ENCODE measurements at regions not wholly inside any gene's neighbourhood (a gene's known extent, or its start where the extent isn't known, plus 50 kb on each side); places are given as distances from the start of the nearest gene placed in this dataset.
"Not testable (repeated sequence)": the region's sequence is repeated elsewhere in the genome, so short reads cannot be mapped to it uniquely, and the experiment has no call there.

DNA sequence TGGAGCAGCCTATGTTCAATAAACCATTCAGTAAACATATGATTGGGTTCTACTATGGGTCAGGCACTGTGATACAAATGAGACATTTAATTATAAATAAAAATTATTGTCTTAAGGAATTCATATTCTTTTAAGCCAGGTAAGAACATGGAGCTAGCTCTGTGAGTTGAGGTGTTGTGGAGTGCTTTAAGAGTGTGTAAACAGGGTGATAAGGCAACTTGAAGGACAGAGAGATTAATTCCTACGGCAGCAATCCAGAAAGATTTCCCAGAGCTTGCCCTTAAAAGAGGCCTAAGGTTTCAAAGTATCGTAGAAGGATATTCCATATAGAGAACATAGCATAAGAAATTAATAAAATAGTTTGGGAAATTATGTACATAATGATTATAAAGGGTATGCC lies 126.4 kb upstream of the FAT3 start:
- Histone ChIP-seq H3K4me1 (ENCODE audit: control insufficient read depth, insufficient read depth, low read length) (no peaks in the 10 kb centered on the region), H3K36me3 (ENCODE audit: control insufficient read depth, insufficient read depth, low read length) (no peaks in the 10 kb centered on the region), H3K9me3 (ENCODE audit: control insufficient read depth, insufficient read depth, low read length) (no peaks in the 10 kb centered on the region), H3K4me3 (ENCODE audit: low read length) (no peak overlapping the region), H3K27me3 (ENCODE audit: control insufficient read depth, insufficient read depth, low read length) (no peaks in the 10 kb centered on the region), H3K27ac (ENCODE audit: low read length) (no peak overlapping the region)
- intact Hi-C loops (cut with micrococcal nuclease): no loop called here
- no peak for DNase-seq
- Mint-ChIP-seq H3K4me1 (no peaks in the 10 kb centered on the region), H3K27ac (no peak overlapping the region), H3K4me3 (no peak overlapping the region), H3K36me3 (no peaks in the 10 kb centered on the region), H3K9me3 (peaks cover 10 to 11% of the 10 kb centered on the region in 2 donors), H3K27me3 (ENCODE audit: low read depth in 2 of 2) (no peaks in the 10 kb centered on the region)
- WGBS (ENCODE audit: insufficient coverage): 96% methylated on average over 2 of the region's 2 CpGs
- ATAC-seq: no peak
- no peak for TF ChIP-seq CTCF (IDR thresholded peaks at IDR 0.05)

GRCh38 chr11:92087725-92088537 lies 136.7 kb upstream of the FAT3 start:
- 71% methylated on average over 5 of the region's 5 CpGs for WGBS (ENCODE audit: insufficient coverage)
- DNase-seq: no peak

GRCh38 chr11:92083123-92083522 lies 141.5 kb upstream of the FAT3 start:
- no peak for TF ChIP-seq CTCF (IDR thresholded peaks at IDR 0.05)
- no peak for ATAC-seq
- intact Hi-C loops (cut with micrococcal nuclease): no loop called here
- H3K36me3 Mint-ChIP-seq: peaks cover 9% of the 10 kb centered on the region
- no peak overlapping the region for H3K4me3 ChIP-seq (ENCODE audit: low read length)
- 80% methylated on average over 2 of the region's 3 CpGs for WGBS (ENCODE audit: insufficient coverage)
- H3K4me1 Mint-ChIP-seq: no peaks in the 10 kb centered on the region
- H3K27ac ChIP-seq (ENCODE audit: low read length): no peak overlapping the region
- no peaks in the 10 kb centered on the region for H3K9me3 ChIP-seq (ENCODE audit: control insufficient read depth, insufficient read depth, low read length)
- no peaks in the 10 kb centered on the region for H3K27me3 Mint-ChIP-seq (ENCODE audit: low read depth in 2 of 2)
- no peak overlapping the region for H3K4me3 Mint-ChIP-seq
- H3K4me1 ChIP-seq (ENCODE audit: control insufficient read depth, insufficient read depth, low read length): no peaks in the 10 kb centered on the region
- no peak overlapping the region for H3K27ac Mint-ChIP-seq
- H3K27me3 ChIP-seq (ENCODE audit: control insufficient read depth, insufficient read depth, low read length): no peaks in the 10 kb centered on the region
- no peak for DNase-seq
- peaks cover 19 to 24% of the 10 kb centered on the region in 2 donors for H3K9me3 Mint-ChIP-seq
- H3K36me3 ChIP-seq (ENCODE audit: control insufficient read depth, insufficient read depth, low read length): no peaks in the 10 kb centered on the region

More at GRCh38 chr11:92087725-92088537, 136.7 kb upstream of the FAT3 start:
- Mint-ChIP-seq H3K36me3 (no peaks in the 10 kb centered on the region), H3K27ac (no peak overlapping the region), H3K9me3 (peaks cover 15 to 20% of the 10 kb centered on the region in 2 donors), H3K4me3 (no peak overlapping the region), H3K4me1 (no peaks in the 10 kb centered on the region), H3K27me3 (ENCODE audit: low read depth in 2 of 2) (no peaks in the 10 kb centered on the region)
- no peak for TF ChIP-seq CTCF (IDR thresholded peaks at IDR 0.05)
- intact Hi-C loops (cut with micrococcal nuclease): no loop called here
- H3K27me3 ChIP-seq (ENCODE audit: control insufficient read depth, insufficient read depth, low read length): no peaks in the 10 kb centered on the region
- no peaks in the 10 kb centered on the region for H3K36me3 ChIP-seq (ENCODE audit: control insufficient read depth, insufficient read depth, low read length)
- no peaks in the 10 kb centered on the region for H3K4me1 ChIP-seq (ENCODE audit: control insufficient read depth, insufficient read depth, low read length)
- no peaks in the 10 kb centered on the region for H3K9me3 ChIP-seq (ENCODE audit: control insufficient read depth, insufficient read depth, low read length)
- ATAC-seq: no peak
- no peak overlapping the region for H3K4me3 ChIP-seq (ENCODE audit: low read length)
- no peak overlapping the region for H3K27ac ChIP-seq (ENCODE audit: low read length)

DNA sequence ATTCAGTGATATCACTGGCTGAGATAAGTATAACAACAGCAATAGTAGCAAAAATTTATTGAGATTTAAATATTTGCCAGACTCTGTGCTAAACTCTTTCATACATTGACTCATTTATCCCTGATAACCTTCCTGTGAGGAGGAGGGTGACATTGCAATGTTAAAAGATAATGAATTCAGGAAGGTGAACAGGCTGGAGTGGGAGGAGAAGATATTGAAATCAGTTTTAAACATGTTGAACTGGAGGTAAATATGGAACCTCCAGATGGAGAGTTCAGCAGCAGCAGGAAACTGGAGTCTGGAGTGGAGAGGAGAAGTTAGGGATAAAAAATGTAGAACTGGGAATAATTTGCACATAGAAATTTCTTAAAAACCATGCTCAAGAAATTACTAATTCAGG lies 142.0 kb upstream of the FAT3 start:
- intact Hi-C loops (cut with micrococcal nuclease): no loop called here
- no peak overlapping the region for H3K4me3 Mint-ChIP-seq
- no peak for DNase-seq
- Histone ChIP-seq H3K27ac (ENCODE audit: low read length) (no peak overlapping the region), H3K27me3 (ENCODE audit: control insufficient read depth, insufficient read depth, low read length) (no peaks in the 10 kb centered on the region), H3K36me3 (ENCODE audit: control insufficient read depth, insufficient read depth, low read length) (no peaks in the 10 kb centered on the region), H3K9me3 (ENCODE audit: control insufficient read depth, insufficient read depth, low read length) (no peaks in the 10 kb centered on the region), H3K4me3 (ENCODE audit: low read length) (no peak overlapping the region), H3K4me1 (ENCODE audit: control insufficient read depth, insufficient read depth, low read length) (no peaks in the 10 kb centered on the region)
- H3K27ac Mint-ChIP-seq: no peak overlapping the region
- no peaks in the 10 kb centered on the region for H3K27me3 Mint-ChIP-seq (ENCODE audit: low read depth in 2 of 2)
- no peaks in the 10 kb centered on the region for H3K4me1 Mint-ChIP-seq
- H3K36me3 Mint-ChIP-seq: peaks cover 9% of the 10 kb centered on the region
- peaks cover 19 to 21% of the 10 kb centered on the region in 2 donors for H3K9me3 Mint-ChIP-seq
- ATAC-seq: no peak
- TF ChIP-seq CTCF (IDR thresholded peaks at IDR 0.05): no peak

DNA sequence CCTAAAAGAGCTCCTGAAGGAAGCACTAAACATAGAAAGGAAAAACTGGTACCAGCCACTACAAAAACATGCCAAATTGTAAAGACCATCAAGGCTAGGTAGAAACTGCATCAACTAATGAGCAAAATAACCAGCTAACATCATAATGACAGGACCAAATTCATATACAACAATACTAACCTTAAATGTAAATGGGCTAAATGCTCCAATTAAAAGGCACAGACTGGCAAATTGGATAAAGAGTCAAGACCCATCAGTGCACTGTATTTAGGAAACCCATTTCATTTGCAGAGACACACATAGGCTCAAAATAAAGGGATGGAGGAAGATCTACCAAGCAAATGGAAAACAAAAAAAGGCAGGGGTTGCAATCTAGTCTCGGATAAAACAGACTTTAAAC lies 150.1 kb upstream of the FAT3 start:
- not testable (repeated sequence) for DNase-seq

More for the DNA sequence above, 150.1 kb upstream of the FAT3 start:
- H3K4me3 Mint-ChIP-seq; H3K4me3 ChIP-seq (ENCODE audit: low read length); H3K27me3 ChIP-seq (ENCODE audit: control insufficient read depth, insufficient read depth, low read length); H3K9me3 ChIP-seq (ENCODE audit: control insufficient read depth, insufficient read depth, low read length); H3K4me1 ChIP-seq (ENCODE audit: control insufficient read depth, insufficient read depth, low read length); ATAC-seq; H3K27me3 Mint-ChIP-seq (ENCODE audit: low read depth in 2 of 2); H3K27ac Mint-ChIP-seq; intact Hi-C loops (cut with micrococcal nuclease); H3K27ac ChIP-seq (ENCODE audit: low read length); H3K36me3 ChIP-seq (ENCODE audit: control insufficient read depth, insufficient read depth, low read length); H3K4me1 Mint-ChIP-seq: not testable (repeated sequence)
- H3K36me3 Mint-ChIP-seq: peaks cover 23% of the 10 kb centered on the region
- peaks cover 13 to 30% of the 10 kb centered on the region in 2 donors for H3K9me3 Mint-ChIP-seq
- 83% methylated on average over 1 of the region's 1 CpG for WGBS (ENCODE audit: insufficient coverage)

Measured in natural killer cell (primary cell).